ENCODE measurements at regions not wholly inside any gene's neighbourhood (a gene's known extent, or its start where the extent isn't known, plus 50 kb on each side); places are given as distances from the start of the nearest gene placed in this dataset.
A peak's percentile ranks its signal among the peaks of the same experiment; 100 is the strongest.

DNA sequence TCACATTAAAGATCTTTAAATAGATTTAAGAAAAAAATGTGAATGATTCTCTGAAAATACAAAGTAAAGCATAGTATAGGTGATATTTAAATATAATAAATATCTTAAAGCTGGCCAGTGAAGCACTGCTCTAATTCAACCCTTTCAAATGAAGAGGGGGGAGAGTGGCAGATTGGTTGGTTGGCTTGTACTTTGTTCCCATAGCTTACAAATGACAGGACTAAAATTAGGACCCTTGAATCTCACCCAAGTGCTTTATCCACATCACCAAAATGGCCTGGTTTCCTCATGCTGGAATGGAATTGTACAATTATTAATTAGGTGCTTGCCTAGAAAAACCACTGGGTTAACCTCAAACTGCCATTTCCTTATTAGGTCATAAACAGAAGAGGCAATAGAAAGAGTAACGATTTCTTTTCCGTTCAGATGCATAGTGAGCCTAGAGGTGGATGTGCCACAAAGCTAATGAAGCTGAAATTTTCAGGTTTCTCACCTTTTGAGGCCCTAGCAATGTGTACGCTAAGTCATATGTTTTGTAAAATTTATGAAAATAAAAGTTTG, 354.5 kb upstream of the CDH6 start:
- no peak overlapping the region for H3K4me3 ChIP-seq (ENCODE audit: low read length)
- TF ChIP-seq, protein P1, sequence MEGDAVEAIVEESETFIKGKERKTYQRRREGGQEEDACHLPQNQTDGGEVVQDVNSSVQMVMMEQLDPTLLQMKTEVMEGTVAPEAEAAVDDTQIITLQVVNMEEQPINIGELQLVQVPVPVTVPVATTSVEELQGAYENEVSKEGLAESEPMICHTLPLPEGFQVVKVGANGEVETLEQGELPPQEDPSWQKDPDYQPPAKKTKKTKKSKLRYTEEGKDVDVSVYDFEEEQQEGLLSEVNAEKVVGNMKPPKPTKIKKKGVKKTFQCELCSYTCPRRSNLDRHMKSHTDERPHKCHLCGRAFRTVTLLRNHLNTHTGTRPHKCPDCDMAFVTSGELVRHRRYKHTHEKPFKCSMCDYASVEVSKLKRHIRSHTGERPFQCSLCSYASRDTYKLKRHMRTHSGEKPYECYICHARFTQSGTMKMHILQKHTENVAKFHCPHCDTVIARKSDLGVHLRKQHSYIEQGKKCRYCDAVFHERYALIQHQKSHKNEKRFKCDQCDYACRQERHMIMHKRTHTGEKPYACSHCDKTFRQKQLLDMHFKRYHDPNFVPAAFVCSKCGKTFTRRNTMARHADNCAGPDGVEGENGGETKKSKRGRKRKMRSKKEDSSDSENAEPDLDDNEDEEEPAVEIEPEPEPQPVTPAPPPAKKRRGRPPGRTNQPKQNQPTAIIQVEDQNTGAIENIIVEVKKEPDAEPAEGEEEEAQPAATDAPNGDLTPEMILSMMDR (IDR thresholded peaks at IDR 0.05; ENCODE audit: insufficient read depth, low read depth, low read length, missing control alignments): no peak
- DNase-seq (ENCODE audit: low read depth): no peak

DNA sequence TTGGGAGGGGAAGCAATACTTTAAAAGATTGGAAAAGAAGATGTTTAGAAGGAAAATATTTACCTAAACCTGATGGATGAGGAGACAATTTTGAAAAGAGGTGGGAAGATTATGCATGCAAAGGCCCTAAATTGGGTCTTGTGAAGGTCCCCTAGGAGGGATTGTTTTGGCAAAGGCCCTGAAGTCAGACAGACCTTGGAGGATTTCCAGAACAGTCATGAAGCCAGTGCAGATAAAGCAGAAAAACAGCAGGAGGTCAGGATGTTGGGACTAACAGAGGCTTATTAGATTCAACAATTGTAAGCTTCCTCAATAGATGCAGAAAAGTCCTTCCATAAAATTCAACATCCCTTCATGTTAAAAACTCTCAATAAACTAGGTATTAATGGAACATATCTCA, 361.0 kb upstream of the CDH6 start:
- H3K4me3 ChIP-seq (ENCODE audit: low read length): no peak overlapping the region
- DNase-seq (ENCODE audit: low read depth): no peak
- TF ChIP-seq, protein P1 (IDR thresholded peaks at IDR 0.05; ENCODE audit: insufficient read depth, low read depth, low read length, missing control alignments): no peak

DNA sequence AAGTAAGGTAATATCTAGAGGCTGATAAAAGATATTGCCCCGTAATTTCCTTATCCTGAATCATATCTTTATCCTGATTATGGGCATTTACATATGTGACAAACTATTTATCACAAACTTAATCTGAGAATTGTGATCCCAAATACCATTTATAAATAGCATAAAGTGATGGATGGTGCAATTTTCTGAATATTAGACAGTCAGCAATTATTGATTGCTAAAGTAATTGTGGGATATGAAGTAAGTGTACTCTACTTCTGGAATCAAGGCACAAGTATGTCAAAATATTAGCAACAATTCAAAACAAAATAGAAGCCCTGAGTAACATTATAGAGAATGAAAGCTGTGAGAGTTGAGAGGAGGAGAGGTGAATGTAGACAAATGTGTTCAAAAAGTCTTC, 361.9 kb upstream of the CDH6 start:
- H3K4me3 ChIP-seq (ENCODE audit: low read length): no peak overlapping the region
- TF ChIP-seq, protein P1 (IDR thresholded peaks at IDR 0.05; ENCODE audit: insufficient read depth, low read depth, low read length, missing control alignments): no peak
- DNase-seq (ENCODE audit: low read depth): no peak

DNA sequence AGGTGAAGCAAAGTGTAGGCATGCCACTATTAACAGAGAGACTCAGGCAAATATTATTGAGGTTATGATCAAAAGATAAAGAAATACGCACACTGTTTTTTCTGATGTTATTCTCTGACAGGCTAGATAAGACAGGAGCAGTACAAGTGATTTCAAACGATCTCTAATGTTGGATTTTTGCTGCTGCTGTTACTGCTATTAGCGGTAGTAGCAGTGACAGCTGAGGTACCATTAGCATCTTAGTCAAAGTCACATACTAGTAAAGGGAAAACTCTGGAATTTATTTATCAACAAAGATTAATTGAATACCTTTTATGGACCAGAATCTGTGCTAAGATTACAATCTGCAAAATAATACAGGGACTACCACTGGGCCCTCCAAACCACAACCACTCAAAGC, 362.4 kb upstream of the CDH6 start:
- no peak for DNase-seq (ENCODE audit: low read depth)
- TF ChIP-seq, protein P1 (IDR thresholded peaks at IDR 0.05; ENCODE audit: insufficient read depth, low read depth, low read length, missing control alignments): no peak
- H3K4me3 ChIP-seq (ENCODE audit: low read length): no peak overlapping the region

DNA sequence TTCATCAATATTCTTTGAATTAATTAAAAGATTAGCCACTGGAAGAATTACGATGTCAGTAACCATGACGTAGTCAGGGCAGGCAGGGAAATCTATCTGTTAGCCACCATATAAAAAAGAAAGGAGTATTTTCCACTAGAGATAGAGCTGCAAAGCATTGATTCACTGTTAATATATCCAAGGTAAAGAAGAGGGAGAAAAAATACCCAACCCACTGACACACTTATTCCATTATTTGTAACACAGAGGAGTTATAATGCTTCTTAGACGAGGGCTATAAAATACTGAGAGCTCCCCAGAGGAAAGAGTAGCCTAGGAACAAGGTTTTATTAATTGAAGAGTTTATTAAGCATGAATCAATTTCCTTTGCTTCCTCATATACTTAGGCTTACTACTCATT, 382.2 kb upstream of the CDH6 start:
- no peak for DNase-seq (ENCODE audit: low read depth)

DNA sequence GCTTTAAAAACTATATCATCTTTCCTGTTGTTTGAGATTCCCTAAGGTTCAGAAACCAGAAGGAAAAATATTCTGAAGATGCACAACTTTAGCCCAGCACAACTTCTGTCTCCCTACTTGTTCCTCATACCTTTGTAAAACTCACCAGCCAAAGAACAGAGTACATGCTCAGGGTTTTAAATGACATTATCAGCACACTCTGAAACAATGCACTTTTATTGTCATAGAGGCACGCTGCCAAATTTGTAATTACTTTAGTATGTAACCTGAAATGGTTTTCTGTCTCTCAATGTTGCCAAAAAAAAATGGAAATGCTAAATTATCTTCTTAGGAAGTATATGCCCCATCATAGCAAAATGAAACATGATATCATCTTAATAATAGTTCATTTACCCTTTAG, 383.6 kb upstream of the CDH6 start:
- no peak overlapping the region for H3K4me3 ChIP-seq (ENCODE audit: low read length)
- TF ChIP-seq, protein P1 (IDR thresholded peaks at IDR 0.05; ENCODE audit: insufficient read depth, low read depth, low read length, missing control alignments): no peak
- no peak for DNase-seq (ENCODE audit: low read depth)

More for the DNA sequence above, 382.2 kb upstream of the CDH6 start:
- TF ChIP-seq, protein P1 (IDR thresholded peaks at IDR 0.05; ENCODE audit: insufficient read depth, low read depth, low read length, missing control alignments): no peak
- no peak overlapping the region for H3K4me3 ChIP-seq (ENCODE audit: low read length)

DNA sequence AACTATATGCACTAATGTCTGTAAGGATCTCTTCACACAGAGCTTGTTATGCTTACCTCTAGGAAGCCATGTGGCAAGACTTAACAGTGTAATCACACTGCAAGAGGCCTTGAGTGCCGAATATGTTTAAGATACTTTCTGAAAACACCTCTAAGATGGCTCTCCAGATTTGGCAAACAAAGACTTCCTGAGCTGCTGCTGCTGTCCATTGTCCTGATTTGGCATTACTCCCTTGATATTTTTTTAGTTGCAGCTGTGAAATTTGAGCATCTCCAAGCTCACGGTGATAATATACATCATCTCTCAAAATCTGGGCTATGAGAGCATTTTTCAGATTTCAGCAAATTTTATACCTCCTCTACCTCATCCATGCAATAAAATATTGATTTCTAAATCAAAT, 384.5 kb upstream of the CDH6 start:
- TF ChIP-seq, protein P1 (IDR thresholded peaks at IDR 0.05; ENCODE audit: insufficient read depth, low read depth, low read length, missing control alignments): no peak
- H3K4me3 ChIP-seq (ENCODE audit: low read length): no peak overlapping the region
- peak; percentile 10 for DNase-seq (ENCODE audit: low read depth)

Data from epithelial cell of esophagus (primary cell).